ENCODE measurements at regions not wholly inside any gene's neighbourhood (a gene's known extent, or its start where the extent isn't known, plus 50 kb on each side); places are given as distances from the start of the nearest gene placed in this dataset.

DNA sequence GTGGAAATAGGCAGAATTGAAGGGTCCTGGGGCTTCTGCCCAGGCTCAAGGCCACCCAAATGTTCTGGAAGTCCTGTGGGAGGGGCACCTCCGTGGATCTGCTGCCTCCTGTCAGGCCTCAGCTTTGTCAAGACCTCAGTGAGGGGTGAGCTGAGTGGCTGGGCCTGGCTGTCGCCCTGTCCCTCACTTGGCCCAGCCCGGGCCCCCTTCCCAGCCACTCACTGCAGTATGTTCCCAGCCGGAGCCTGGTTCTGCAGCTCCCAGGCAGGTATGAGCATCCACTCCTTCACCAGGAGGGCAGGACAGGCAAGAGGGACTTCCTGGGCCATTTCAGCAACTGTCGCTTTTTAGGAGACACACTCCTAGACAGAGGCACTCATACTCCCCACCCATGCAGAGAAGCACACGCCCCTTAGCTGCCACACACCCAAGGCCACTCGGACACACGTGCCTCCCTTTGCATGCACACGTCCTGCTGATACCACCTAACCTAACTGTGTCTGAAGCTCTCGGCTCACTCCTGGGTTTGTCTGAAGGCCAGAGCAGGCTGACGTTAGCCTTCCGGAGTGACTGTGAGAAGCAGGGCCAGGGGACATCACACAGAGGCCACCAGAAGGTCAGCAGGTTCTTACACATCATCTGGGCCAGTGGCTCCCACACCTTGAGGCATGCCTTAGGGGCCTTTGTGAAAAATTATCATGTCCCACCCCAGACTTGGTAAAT, 72.2 kb upstream of the COL13A1 start:
- H3K27me3 Mint-ChIP-seq = peaks cover 13 to 24% of the 10 kb centered on the region in 2 donors
- H3K27ac Mint-ChIP-seq = no peak overlapping the region
- H3K9me3 Mint-ChIP-seq = no peaks in the 10 kb centered on the region
- H3K4me1 Mint-ChIP-seq (ENCODE audit: low read depth in 2 of 2) = peaks cover 3 to 4% of the 10 kb centered on the region in 2 donors
- H3K36me3 Mint-ChIP-seq = no peaks in the 10 kb centered on the region
- no peak overlapping the region for H3K4me3 Mint-ChIP-seq
- no peak for DNase-seq (ENCODE audit: low spot score)
- ATAC-seq = no peak

DNA sequence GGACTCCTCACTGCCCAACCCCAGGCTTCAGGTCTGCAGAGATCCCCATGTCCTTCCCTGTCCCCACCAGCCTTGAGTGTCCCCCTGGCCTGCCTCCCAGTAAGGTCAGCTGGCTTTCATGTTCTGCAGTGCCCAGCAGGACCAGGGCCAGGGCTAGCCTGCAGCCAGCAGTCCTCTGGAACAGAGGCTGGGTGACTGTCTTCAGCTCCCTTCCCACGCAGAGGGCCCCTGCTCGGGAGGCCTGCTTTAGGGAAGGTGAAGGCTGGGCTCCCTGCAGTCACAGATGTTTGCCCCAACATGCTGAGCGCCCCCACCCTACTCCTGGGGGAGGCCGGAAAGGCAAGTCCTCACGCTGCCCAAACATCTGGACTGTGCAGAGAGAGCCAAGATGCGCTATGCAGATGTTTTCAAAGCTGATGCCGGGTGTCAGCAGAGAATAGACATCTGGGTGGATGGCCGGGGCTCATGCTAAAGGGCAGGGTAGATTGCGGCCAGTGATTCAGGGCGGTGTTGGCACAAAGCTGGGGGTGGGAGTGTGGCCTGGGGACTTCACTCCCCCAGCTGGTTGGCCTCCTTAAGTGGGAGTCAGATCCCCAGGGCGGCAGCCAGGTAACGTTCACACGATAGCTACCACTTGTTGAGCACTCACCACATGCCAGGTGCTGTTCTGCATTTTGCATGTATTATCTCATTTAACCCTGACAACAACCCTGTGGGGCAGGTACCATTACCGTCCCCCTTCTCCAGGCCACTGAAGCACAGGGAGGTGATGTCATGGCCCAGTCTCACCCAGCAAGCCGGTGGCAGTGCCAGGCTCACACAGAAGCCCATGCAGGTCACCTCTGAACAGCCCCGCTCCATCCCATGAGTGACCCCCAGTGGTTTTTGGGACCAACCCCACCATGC, 71.2 kb upstream of the COL13A1 start:
- H3K27ac Mint-ChIP-seq = no peak overlapping the region
- H3K4me1 Mint-ChIP-seq (ENCODE audit: low read depth in 2 of 2) = peaks cover 8 to 10% of the 10 kb centered on the region in 2 donors
- H3K36me3 Mint-ChIP-seq = no peaks in the 10 kb centered on the region
- peaks cover 12 to 16% of the 10 kb centered on the region in 2 donors for H3K27me3 Mint-ChIP-seq
- DNase-seq (ENCODE audit: low spot score) (no peak), ATAC-seq (peak in 1 of 2 donors; percentile 25)
- H3K9me3 Mint-ChIP-seq = no peaks in the 10 kb centered on the region
- H3K4me3 Mint-ChIP-seq = no peak overlapping the region

DNA sequence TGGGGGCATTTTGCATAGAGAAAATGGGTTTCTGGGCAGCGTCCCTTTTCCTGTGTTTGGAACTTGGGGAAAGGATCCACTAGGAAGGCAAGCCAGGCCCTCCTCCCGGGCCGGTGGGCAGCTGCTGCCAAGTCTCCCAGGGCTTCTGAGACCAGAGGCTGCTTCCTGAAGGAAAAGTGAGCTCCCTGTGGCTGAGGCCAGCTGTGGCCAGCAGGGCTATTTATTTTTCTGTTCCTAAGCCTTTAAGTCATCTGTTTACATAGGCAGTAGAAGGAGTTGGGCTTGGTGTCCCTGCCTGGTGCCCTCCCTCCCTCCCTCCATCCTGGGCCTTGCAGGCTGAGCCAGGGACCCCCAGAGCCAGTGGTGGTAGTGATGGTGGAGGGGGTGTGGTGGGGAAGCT, 70.5 kb upstream of the COL13A1 start:
- Mint-ChIP-seq H3K4me1 (ENCODE audit: low read depth in 2 of 2) (peaks cover 8 to 10% of the 10 kb centered on the region in 2 donors), H3K27ac (no peak overlapping the region), H3K27me3 (peaks cover 7 to 10% of the 10 kb centered on the region in 2 donors), H3K9me3 (no peaks in the 10 kb centered on the region), H3K4me3 (no peak overlapping the region), H3K36me3 (no peaks in the 10 kb centered on the region)
- DNase-seq (ENCODE audit: low spot score) (no peak), ATAC-seq (no peak)

DNA sequence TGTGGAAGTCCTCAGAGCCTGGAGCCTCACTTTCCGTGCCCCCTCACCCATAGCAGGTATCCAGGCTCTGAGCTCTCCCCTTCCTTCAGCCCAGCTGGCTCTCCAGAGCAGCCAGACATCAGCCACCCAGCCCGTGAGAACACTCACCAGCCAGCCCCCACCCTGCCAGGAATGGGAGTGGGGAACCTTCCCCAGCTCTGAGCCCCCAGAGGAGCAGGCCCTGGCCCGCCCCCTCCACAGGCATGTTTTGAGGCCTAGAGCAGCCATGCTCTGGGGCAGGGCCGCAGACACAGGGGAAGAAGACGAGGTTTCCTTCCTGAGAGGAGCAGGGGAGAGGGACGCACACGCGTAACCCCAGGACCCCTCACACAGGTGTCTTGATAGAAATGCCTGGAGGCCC, 70.0 kb upstream of the COL13A1 start:
- Mint-ChIP-seq H3K27ac (no peak overlapping the region), H3K4me3 (no peak overlapping the region), H3K36me3 (no peaks in the 10 kb centered on the region), H3K4me1 (ENCODE audit: low read depth in 2 of 2) (peaks cover 8 to 10% of the 10 kb centered on the region in 2 donors), H3K9me3 (no peaks in the 10 kb centered on the region), H3K27me3 (peaks cover 3 to 6% of the 10 kb centered on the region in 2 donors)
- no peak for DNase-seq (ENCODE audit: low spot score)
- no peak for ATAC-seq

DNA sequence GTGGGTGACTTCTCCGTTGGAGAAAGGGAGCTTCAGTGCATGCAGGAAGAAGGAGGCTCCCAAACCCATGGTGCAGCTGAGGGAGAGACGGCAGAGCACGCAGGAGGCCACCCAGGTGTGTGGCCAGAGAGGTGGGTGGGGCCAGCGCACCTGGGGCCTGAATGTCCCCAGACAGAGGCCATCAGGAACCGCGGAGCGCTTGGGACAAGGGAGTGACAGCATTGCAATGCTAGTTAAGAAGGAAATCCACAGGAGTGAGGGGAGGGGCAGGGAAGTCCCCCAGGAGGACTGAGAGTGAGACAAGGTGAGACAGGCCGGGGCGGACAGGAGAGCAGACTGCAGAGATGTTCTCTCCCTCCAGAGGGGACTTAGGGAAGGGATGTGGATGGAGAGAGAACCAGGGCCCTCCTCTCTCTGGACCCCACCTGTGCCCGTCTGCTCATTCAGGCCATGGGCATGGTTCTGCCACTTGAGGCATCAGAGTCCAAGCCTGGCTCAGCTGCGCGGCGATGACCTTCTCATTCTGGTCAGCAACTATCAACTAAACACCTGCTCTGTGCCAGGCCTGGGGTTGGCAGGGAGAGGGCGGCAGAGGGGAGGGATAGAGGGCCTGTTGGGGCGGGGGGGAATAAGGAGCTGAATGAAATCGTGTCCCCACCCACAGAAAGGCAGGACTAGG, 69.4 kb upstream of the COL13A1 start:
- H3K9me3 Mint-ChIP-seq = no peaks in the 10 kb centered on the region
- peaks cover 8 to 10% of the 10 kb centered on the region in 2 donors for H3K4me1 Mint-ChIP-seq (ENCODE audit: low read depth in 2 of 2)
- no peak overlapping the region for H3K4me3 Mint-ChIP-seq
- no peak overlapping the region for H3K27ac Mint-ChIP-seq
- no peak for ATAC-seq
- H3K36me3 Mint-ChIP-seq = no peaks in the 10 kb centered on the region
- peaks cover 3 to 6% of the 10 kb centered on the region in 2 donors for H3K27me3 Mint-ChIP-seq
- DNase-seq (ENCODE audit: low spot score) = no peak

DNA sequence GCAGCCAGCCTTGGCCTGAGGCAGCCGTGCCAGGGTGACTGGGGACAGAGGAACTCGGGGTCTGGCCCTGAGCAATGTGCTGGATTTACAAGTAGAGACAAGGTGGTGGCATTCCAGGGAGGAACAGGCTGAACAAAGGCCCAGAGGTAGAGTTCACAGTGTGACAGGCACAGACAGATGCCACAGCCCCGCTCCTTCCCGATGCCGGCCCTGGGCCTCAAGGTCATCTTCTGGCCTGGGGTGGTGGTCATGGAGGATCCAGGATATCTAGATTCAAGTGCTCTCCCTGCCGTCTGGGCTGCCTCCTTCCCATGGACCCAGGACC, 68.9 kb upstream of the COL13A1 start:
- Mint-ChIP-seq H3K27ac (no peak overlapping the region), H3K4me3 (no peak overlapping the region), H3K36me3 (no peaks in the 10 kb centered on the region), H3K9me3 (no peaks in the 10 kb centered on the region), H3K4me1 (ENCODE audit: low read depth in 2 of 2) (peaks cover 8 to 10% of the 10 kb centered on the region in 2 donors), H3K27me3 (peaks cover 3 to 6% of the 10 kb centered on the region in 2 donors)
- no peak for ATAC-seq
- no peak for DNase-seq (ENCODE audit: low spot score)

DNA sequence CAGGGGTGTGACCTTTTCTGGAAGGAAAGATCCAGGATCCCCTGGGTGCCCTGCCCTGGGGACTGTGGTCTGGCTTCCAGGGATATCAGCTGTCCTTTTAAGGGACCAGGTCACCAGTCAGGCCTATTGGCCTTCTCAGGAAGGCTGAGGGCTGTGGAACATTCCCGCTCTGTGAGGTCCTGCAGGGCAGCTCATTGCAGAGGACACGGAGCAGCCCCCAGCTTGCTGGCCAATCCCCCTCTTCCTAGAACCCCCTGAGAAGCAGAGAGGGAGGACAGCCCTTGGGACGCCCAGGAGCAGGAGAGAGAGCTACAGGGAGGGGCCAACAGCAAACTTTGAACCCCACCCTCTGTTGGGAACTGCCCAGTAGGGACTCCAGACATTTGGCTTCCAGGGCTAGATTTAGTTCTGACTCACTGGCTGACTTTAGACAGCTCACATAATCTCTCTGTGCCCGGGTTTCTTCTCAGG, 67.9 kb upstream of the COL13A1 start:
- Mint-ChIP-seq H3K36me3 (no peaks in the 10 kb centered on the region), H3K4me3 (no peak overlapping the region), H3K27ac (no peak overlapping the region), H3K27me3 (peaks cover 3 to 6% of the 10 kb centered on the region in 2 donors), H3K9me3 (no peaks in the 10 kb centered on the region), H3K4me1 (ENCODE audit: low read depth in 2 of 2) (peaks cover 8 to 10% of the 10 kb centered on the region in 2 donors)
- ATAC-seq (no peak), DNase-seq (ENCODE audit: low spot score) (no peak)

DNA sequence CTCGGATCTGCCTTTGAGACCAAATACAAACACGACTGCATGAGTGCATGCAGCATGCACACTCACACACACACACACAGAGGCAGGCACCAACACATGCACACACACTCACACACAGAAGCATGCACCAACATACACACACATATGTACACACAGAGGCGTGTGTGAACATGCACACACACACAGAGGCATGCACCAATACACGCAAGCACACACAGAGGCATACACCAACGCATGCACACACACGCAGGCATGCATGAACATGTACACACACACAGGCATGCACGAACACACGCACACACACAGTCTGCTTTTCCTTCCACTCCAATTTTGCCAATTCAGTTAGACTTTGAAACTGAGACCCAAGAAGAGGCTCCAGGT, 67.3 kb upstream of the COL13A1 start:
- H3K9me3 Mint-ChIP-seq = no peaks in the 10 kb centered on the region
- H3K4me1 Mint-ChIP-seq (ENCODE audit: low read depth in 2 of 2) = peaks cover 8 to 10% of the 10 kb centered on the region in 2 donors
- no peaks in the 10 kb centered on the region for H3K36me3 Mint-ChIP-seq
- no peak overlapping the region for H3K4me3 Mint-ChIP-seq
- ATAC-seq = no peak
- H3K27me3 Mint-ChIP-seq = peaks cover 3 to 6% of the 10 kb centered on the region in 2 donors
- no peak for DNase-seq (ENCODE audit: low spot score)
- H3K27ac Mint-ChIP-seq = no peak overlapping the region

DNA sequence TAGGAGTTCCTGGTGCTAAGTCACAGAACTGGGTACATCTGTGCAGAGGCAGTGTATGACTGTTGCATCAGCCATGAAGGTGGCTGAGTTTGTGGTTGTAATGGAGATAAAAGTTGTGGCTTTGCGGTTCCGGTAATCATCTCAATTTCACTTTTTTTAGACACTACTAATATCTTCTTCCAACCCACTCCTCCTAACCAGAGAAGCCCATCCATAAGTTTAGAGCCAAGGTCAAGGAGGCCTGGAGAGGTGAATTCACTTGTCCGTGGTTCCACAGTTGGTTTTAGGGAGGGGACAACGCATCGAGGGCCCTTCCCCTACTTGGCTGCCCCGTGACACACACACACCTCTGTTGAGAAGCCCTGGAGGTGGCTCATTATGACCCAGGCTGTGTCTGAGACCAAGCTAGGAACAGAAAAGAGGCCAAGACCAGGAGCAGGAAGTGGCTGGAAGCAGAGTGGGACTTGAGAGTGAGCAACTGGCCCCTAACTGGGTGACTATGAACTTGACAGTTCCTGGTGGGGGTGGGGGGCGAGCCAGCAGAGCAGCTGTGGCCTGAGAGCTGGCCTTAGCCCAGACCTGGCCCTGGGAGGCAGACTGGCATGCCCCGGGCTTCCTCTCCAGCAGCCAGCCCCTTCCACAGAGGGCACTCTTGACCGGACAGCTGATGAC, 66.8 kb upstream of the COL13A1 start:
- ATAC-seq (peak in 1 of 2 donors; percentile 26), DNase-seq (ENCODE audit: low spot score) (no peak)
- Mint-ChIP-seq H3K27ac (no peak overlapping the region), H3K27me3 (peaks cover 3 to 6% of the 10 kb centered on the region in 2 donors), H3K36me3 (no peaks in the 10 kb centered on the region), H3K4me3 (no peak overlapping the region), H3K9me3 (no peaks in the 10 kb centered on the region), H3K4me1 (ENCODE audit: low read depth in 2 of 2) (peaks cover 8 to 10% of the 10 kb centered on the region in 2 donors)

DNA sequence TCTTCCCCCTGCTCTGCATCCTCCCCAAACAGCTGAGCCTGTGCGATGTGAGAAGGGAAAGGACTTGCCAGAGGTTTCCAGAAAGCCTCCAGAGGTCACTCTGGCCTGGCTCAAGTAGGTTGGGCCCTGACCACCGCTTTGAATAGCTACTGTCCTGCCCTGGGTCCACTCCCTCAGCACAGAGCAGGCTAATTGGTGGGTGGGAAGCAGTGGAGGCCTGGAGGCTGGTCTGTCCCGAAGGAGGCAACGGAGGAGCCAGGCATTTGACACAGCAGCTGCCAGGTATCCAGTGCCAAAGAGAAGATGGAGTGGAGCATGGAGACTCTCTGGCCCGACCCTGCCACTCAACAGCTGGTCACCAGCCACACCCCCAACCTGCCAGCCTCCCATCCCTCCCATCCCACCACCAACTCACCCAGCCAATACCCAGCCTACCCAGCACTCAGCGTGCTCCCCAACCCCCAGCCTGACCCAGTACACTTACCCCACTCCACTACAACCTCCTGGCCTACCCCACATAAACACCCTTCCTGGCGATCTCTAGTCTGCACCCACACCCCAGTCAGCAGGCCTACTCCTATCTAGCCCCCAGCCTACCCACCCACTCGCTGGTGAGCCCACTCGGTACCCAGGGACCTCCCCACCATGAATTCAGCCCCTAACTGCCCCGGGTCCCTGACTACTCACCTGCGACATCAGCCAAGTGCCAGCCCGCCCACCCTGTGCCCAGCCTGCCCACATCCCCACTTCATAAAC, 64.6 kb upstream of the COL13A1 start:
- ATAC-seq (no peak), DNase-seq (ENCODE audit: low spot score) (no peak)
- no peak overlapping the region for H3K27ac Mint-ChIP-seq
- no peaks in the 10 kb centered on the region for H3K9me3 Mint-ChIP-seq
- peaks cover 8 to 10% of the 10 kb centered on the region in 2 donors for H3K4me1 Mint-ChIP-seq (ENCODE audit: low read depth in 2 of 2)
- no peaks in the 10 kb centered on the region for H3K36me3 Mint-ChIP-seq
- H3K4me3 Mint-ChIP-seq = no peak overlapping the region
- peaks cover 3 to 6% of the 10 kb centered on the region in 2 donors for H3K27me3 Mint-ChIP-seq

DNA sequence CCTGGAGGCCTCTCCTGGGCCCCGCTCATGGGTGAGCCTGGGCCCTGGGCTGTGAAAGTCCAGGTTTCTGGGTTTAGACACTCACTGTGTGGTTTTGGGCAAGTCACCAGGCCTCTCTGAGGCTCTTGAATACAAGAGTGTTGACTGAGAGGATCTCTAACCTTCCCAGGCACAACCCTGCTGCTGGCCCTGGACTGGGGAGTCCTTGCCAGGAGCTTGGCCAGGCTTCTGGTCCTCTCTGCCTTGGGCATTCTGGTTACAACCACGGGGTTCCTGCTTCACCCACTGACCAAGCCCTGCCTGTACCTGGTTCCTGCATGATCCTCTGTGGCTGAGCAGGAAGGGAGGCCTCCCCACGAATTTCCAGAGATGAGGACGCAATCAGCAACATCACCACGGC, 63.6 kb upstream of the COL13A1 start:
- no peaks in the 10 kb centered on the region for H3K36me3 Mint-ChIP-seq
- H3K27ac Mint-ChIP-seq = no peak overlapping the region
- peaks cover 7 to 11% of the 10 kb centered on the region in 2 donors for H3K27me3 Mint-ChIP-seq
- ATAC-seq (no peak), DNase-seq (ENCODE audit: low spot score) (no peak)
- no peaks in the 10 kb centered on the region for H3K9me3 Mint-ChIP-seq
- H3K4me1 Mint-ChIP-seq (ENCODE audit: low read depth in 2 of 2) = peaks cover 8 to 10% of the 10 kb centered on the region in 2 donors
- no peak overlapping the region for H3K4me3 Mint-ChIP-seq

DNA sequence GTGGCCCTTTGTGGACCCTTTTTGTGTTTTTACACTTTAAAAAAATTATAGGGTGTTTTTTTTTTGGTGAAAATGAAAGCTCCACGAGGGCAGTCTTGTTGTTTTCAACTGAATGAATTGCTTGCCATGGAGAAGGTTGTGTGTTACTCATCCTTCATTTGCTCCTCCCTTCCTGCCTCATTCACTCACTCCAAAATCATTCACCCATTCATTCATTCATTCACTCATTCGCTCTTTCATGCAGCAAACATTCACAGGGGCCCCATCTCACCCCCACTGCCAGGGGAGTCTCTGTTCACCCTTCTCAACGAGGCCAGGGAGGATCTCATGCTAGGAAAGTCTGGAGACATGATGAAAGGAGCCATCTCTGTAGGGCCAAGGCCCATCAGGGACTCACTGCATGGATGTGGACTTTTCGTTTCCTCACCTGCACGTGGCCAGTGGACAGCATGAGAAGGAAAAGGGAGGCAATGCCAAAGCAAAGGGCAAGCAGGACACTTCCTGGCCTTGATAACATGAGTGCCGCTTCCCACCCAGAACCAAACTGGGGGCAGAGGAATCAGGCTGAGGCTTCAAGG, 62.8 kb upstream of the COL13A1 start:
- Mint-ChIP-seq H3K4me1 (ENCODE audit: low read depth in 2 of 2) (peaks cover 8 to 10% of the 10 kb centered on the region in 2 donors), H3K36me3 (no peaks in the 10 kb centered on the region), H3K4me3 (no peak overlapping the region), H3K9me3 (no peaks in the 10 kb centered on the region), H3K27me3 (peaks cover 5 to 14% of the 10 kb centered on the region in 2 donors), H3K27ac (no peak overlapping the region)
- ATAC-seq = no peak
- no peak for DNase-seq (ENCODE audit: low spot score)
